ENCODE measurements at regions not wholly inside any gene's neighbourhood (a gene's known extent, or its start where the extent isn't known, plus 50 kb on each side); places are given as distances from the start of the nearest gene placed in this dataset.
"Not testable (repeated sequence)": the region's sequence is repeated elsewhere in the genome, so short reads cannot be mapped to it uniquely, and the experiment has no call there.

GRCh38 chr22:22296047-22296446 is 51.5 kb downstream of the VPREB1 start:
- not testable (repeated sequence) for H3K4me3 ChIP-seq (ENCODE audit: low read depth, low read length); DNase-seq (ENCODE audit: low read depth)

- DNase-seq (ENCODE audit: low read depth) = peak; percentile 27
- H3K4me3 ChIP-seq (ENCODE audit: low read depth, low read length) = peak overlapping the region; percentile 71
Observed at GRCh38 chr22:22297159-22297793, 52.7 kb downstream of the VPREB1 start.

DNA sequence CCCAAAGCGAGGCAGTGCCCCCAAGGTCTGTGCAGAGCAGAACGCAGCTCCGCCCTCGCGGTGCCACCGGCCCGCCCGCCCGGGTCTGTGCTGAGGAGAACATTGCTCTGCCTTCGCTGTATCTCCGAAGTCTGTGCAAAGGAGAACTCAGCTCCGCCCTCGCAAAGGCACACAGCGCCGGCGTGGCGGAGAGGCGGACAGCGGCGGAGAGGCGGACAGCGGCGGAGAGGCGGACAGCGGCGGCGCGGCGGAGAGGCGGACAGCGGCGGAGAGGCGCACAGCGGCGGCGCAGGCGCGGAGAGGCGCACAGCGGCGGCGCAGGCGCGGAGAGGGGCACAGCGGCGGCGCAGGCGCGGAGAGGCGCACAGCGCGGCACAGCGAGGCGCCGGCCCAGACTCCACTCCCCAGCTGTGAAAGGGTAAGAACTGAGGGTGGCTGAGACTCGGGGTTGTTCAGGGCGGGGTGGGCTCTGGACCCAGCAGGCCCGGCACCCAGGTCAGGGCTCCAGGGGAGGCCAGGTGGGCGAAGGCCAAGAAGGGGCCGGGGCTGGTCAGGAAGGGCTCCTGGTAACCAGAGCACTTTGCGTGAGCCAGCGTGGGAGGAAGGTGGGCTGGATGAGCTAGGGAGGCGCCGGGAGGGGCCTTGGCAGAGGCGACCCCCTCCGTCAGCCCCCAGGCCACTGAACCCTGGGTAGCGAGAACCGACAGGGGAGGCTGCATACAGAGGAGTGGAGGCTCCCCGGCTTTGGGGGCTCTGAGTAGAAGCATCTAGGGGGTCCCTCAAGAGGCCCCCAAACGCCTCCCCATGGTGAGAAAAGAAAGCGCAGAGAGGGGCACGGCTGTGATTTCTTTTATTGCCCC is 53.4 kb downstream of the VPREB1 start:
- peak; percentile 83 for DNase-seq (ENCODE audit: low read depth)
- H3K4me3 ChIP-seq (ENCODE audit: low read depth, low read length) = peak overlapping the region; percentile 71

- H3K4me3 ChIP-seq (ENCODE audit: low read depth, low read length) = peak overlapping the region; percentile 71
- DNase-seq (ENCODE audit: low read depth) = not testable (repeated sequence)
Observed at GRCh38 chr22:22298654-22299009, 54.0 kb downstream of the VPREB1 start.

DNA sequence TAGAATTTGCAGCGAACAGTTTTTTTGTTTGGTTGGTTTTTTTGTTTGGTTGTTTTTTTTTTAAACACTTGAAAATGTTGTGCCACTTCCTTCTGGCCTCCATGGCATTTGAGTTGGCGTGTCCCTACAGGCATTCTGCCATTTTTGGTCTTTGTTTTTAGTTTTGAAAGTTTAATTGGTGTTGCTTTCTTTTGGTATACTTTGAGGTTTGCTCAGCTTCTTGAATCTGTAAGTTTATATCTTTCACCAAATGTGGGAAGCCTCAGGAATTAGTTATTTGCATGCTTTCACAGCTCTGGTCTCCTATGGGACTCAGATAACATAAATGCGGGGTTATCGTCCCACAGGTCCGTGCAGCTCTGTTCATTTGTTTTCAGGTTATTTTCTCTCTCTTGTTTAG is 55.9 kb downstream of the VPREB1 start:
- H3K4me3 ChIP-seq (ENCODE audit: low read depth, low read length); DNase-seq (ENCODE audit: low read depth): not testable (repeated sequence)

DNA sequence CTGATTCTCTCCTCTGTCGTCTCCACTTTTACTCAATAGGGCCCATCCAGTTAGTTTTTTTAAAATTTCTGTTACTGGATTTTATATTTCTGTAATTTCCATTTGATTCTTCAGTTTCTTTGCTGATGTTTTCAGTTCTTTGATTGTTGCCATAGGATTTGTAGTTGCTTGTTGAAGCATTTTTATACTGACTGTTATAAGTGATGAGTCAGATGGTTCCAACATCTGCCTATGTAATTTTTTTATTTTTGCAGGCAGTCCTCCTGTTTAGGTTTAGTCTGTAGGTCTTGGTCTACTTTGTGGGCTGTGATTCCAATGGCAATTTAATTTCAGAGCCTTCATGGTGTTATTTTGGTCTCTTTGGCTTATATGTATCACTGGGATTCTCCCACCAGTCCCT is 56.4 kb downstream of the VPREB1 start:
- H3K4me3 ChIP-seq (ENCODE audit: low read depth, low read length); DNase-seq (ENCODE audit: low read depth): not testable (repeated sequence)

- no peak for DNase-seq (ENCODE audit: low read depth)
- TF ChIP-seq CTCF (IDR thresholded peaks at IDR 0.05; ENCODE audit: insufficient read depth, low read depth, low read length, missing control alignments) = no peak
- no peak overlapping the region for H3K4me3 ChIP-seq (ENCODE audit: low read depth, low read length)
Observed at GRCh38 chr22:22316589-22316988, 72.0 kb downstream of the VPREB1 start.

- no peak for DNase-seq (ENCODE audit: low read depth)
- no peak for TF ChIP-seq CTCF (IDR thresholded peaks at IDR 0.05; ENCODE audit: insufficient read depth, low read depth, low read length, missing control alignments)
- H3K4me3 ChIP-seq (ENCODE audit: low read depth, low read length) = no peak overlapping the region
Observed at GRCh38 chr22:22318723-22319465, 74.3 kb downstream of the VPREB1 start.

DNA sequence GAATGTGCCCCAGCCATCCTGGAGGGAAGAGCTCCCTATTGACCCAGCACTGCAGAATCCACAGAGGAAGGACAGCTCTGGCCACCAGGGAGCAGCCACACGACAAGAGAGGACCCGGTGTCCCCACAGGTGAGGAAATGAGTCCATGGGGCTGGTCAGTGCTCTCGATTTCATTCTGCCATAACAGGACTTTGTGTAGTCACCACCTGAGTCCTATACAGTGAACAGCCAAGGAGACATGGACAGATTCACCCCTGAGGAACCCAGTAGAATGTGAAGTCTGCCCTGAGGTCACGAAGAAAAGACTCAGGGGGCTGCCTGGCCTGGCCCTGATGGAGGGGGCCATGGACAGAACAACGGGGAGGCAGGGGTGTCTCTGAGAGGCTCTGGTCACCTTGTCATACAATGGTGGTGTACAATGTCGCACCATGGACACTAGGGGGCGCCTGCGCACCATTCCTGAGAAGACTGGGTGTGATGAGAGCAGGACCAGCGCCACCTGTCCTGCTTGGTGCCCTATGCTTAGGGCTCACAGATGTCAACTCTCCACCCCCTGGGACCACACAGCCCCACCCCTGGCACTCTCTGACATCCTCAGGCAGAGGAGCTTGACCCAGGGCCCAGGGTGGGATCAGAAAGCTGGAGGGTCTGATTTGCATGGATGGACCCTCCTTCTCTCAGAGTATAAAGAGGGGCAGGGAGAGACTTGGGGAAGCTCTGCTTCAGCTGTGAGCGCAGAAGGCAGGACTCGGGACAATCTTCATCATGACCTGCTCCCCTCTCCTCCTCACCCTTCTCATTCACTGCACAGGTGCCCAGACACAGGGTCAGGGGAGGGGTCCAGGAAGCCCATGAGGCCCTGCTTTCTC is 77.4 kb downstream of the VPREB1 start:
- peak; percentile 87 for DNase-seq (ENCODE audit: low read depth)
- TF ChIP-seq CTCF (IDR thresholded peaks at IDR 0.05; ENCODE audit: insufficient read depth, low read depth, low read length, missing control alignments) = peak; percentile 92
- not testable (repeated sequence) for H3K4me3 ChIP-seq (ENCODE audit: low read depth, low read length)
